Chondrocyte (in vitro differentiated cells): ENCODE measurements at regions not wholly inside any gene's neighbourhood (a gene's known extent, or its start where the extent isn't known, plus 50 kb on each side); places are given as distances from the start of the nearest gene placed in this dataset.

Source experiments
- DNase-seq: peaks from one replicate; pipeline ENCODE4 v3.0.0; 2021; ENCODE audit warnings: mixed read lengths, low spot score
- H3K27ac Mint-ChIP-seq: one replicate; pipeline ENCODE4 v1.8.0; 2021; ENCODE audit warnings: mild to moderate bottlenecking, moderate library complexity, mixed read lengths; ENCODE audit not compliant: unreplicated experiment
- H3K27me3 Mint-ChIP-seq: 2 replicates; pipeline ENCODE4 v1.8.0; 2021; ENCODE audit warnings: low read depth, mixed read lengths
- H3K36me3 Mint-ChIP-seq: 2 replicates; pipeline ENCODE4 v1.8.0; 2021; ENCODE audit warnings: low read depth, mixed read lengths
- H3K4me1 Mint-ChIP-seq: 2 replicates; pipeline ENCODE4 v1.8.0; 2021; ENCODE audit warnings: low read depth, mild to moderate bottlenecking, mixed read lengths
- H3K4me3 Mint-ChIP-seq: one replicate; pipeline ENCODE4 v1.8.0; 2021; ENCODE audit warnings: mild to moderate bottlenecking, moderate library complexity, mixed read lengths; ENCODE audit not compliant: unreplicated experiment
- H3K9me3 Mint-ChIP-seq: 2 replicates; pipeline ENCODE4 v1.8.0; 2021; ENCODE audit warnings: low read depth, mixed read lengths
- TF ChIP-seq, protein P1 (sequence below): fragments of 200-600 bp; sonication (generic); IDR thresholded peaks from 2 replicates; pipeline ENCODE4 v1.5.0; 2021; ENCODE audit warnings: antibody characterized with exemption, mild to moderate bottlenecking, moderate library complexity

DNA sequence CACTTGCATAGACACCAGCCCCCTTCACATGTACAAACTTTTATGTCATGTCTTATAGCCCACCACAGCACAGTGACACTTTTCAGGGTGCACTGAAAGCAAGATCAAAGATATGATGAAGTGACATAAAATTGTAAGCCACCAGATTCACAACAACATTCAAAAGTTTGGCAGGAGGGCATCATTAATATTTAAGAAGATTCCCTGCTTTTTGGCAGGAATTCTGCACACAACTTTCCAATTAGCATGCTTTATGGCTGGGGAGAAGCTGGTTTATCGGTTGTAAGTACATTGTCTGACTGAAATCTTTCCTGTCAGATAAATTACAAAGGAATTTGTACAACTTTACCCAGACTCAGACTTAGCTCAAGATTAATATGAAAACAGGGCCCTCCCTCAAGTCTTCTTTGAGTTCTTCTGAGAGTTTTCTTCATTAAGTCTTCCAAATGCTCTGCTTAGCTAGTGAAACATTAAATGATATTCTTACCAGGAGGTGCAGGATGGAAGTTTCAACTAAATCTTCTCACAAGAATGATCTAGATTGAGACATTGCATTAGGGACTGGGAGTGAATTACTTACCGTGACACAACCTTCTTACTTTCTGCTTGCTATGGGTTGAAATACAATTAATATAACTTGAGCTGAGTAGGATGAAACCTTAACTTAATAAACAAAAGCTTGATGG lies 523.8 kb downstream of the PPARGC1A start:
- peaks cover 8% of the 10 kb centered on the region for H3K4me1 Mint-ChIP-seq
- H3K27me3 Mint-ChIP-seq = peaks cover 3% of the 10 kb centered on the region
- H3K27ac Mint-ChIP-seq = no peak overlapping the region
- no peak for DNase-seq
- no peak overlapping the region for H3K4me3 Mint-ChIP-seq
- no peaks in the 10 kb centered on the region for H3K9me3 Mint-ChIP-seq
- no peaks in the 10 kb centered on the region for H3K36me3 Mint-ChIP-seq
- TF ChIP-seq, protein P1, sequence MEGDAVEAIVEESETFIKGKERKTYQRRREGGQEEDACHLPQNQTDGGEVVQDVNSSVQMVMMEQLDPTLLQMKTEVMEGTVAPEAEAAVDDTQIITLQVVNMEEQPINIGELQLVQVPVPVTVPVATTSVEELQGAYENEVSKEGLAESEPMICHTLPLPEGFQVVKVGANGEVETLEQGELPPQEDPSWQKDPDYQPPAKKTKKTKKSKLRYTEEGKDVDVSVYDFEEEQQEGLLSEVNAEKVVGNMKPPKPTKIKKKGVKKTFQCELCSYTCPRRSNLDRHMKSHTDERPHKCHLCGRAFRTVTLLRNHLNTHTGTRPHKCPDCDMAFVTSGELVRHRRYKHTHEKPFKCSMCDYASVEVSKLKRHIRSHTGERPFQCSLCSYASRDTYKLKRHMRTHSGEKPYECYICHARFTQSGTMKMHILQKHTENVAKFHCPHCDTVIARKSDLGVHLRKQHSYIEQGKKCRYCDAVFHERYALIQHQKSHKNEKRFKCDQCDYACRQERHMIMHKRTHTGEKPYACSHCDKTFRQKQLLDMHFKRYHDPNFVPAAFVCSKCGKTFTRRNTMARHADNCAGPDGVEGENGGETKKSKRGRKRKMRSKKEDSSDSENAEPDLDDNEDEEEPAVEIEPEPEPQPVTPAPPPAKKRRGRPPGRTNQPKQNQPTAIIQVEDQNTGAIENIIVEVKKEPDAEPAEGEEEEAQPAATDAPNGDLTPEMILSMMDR = no peak

DNA sequence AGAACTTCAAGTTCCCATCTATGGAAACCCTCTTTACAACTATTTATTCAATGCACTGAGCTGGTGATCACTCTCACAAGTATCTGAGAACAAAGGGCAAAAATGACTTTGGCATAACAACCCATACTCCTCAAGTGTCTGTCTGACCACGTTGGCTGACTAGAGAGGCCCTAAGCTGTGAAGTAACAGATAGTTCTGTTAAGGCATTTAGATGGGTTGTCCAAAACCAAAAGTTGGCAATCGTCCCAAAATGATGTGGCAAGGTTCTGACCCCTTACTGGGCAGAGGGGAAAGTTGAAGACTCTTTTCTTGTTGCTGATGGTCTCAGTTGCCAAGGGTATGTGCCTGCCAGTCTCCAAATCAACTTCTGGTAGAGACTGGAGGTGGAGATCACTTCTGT lies 524.8 kb downstream of the PPARGC1A start:
- no peak overlapping the region for H3K27ac Mint-ChIP-seq
- no peaks in the 10 kb centered on the region for H3K36me3 Mint-ChIP-seq
- DNase-seq = no peak
- TF ChIP-seq, protein P1 = no peak
- no peak overlapping the region for H3K4me3 Mint-ChIP-seq
- H3K4me1 Mint-ChIP-seq = peaks cover 8% of the 10 kb centered on the region
- H3K9me3 Mint-ChIP-seq = no peaks in the 10 kb centered on the region
- peaks cover 3% of the 10 kb centered on the region for H3K27me3 Mint-ChIP-seq

DNA sequence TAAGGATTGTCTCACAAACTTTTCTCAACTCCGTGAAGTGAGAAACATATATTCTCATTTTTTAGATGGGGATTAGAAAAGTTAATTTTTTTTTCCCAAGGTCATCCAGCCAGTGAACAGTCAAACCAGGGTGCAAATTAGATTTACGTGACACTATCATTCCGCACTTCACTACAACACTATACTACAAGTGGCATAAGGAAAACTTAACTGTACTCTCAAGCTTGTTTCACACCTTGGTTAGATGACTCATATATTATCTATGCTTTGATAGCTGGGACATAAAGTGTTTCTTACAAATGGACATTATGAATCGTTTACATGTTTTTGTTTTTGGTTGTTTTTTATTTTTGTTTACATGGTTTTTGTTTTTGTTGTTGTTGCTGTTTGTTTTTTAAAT lies 525.7 kb downstream of the PPARGC1A start:
- Mint-ChIP-seq H3K27ac (no peak overlapping the region), H3K9me3 (no peaks in the 10 kb centered on the region)
- TF ChIP-seq, protein P1 = no peak

DNA sequence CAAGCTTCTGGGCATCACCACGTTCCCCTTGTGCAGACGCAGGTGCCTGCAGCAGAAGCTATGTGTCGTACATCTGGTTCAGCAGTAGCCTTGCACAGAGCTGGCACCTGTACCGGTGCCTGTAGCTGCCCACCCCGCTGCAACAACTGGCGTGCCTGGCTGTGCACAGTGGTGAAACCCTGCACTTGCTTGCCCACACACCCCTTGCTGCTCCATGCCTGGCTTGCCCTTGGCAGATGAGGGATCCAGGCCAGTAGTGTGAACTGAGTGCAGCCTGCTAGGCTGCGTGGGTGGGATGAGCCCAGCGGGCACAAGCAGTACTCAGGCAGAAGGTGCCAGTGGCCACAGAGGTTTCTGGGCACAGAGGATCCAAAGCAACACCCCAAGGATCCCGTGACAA lies 528.4 kb downstream of the PPARGC1A start:
- no peak overlapping the region for H3K4me3 Mint-ChIP-seq
- TF ChIP-seq, protein P1 = no peak

More for the DNA sequence above, 525.7 kb downstream of the PPARGC1A start:
- no peak for DNase-seq
- H3K4me3 Mint-ChIP-seq = no peak overlapping the region
- H3K27me3 Mint-ChIP-seq = peaks cover 3% of the 10 kb centered on the region
- H3K36me3 Mint-ChIP-seq = no peaks in the 10 kb centered on the region
- peaks cover 3% of the 10 kb centered on the region for H3K4me1 Mint-ChIP-seq

DNA sequence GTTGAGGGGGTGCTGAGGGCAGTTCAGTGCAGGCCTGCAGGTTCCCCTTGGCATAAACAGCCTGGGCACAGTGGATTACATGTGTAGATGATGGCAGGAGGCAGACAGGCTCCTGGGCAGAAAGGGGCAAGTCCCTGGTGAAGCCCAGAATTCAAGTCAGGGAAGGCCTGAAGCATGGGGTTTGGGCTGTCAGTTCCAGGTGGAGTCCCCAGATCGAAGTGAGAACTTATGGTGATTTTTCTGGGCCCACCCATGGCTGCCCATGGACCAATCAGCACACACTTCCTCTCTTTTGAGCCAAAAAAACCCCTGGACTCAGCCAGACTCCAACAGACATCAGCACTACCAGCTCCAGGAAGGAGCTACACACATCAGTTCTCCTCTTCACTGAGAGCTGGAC lies 529.1 kb downstream of the PPARGC1A start:
- DNase-seq = no peak
- Mint-ChIP-seq H3K27me3 (peaks cover 3% of the 10 kb centered on the region), H3K4me3 (no peak overlapping the region), H3K36me3 (no peaks in the 10 kb centered on the region), H3K4me1 (peaks cover 4% of the 10 kb centered on the region), H3K27ac (no peak overlapping the region), H3K9me3 (no peaks in the 10 kb centered on the region)
- TF ChIP-seq, protein P1 = no peak

More for the DNA sequence above, 528.4 kb downstream of the PPARGC1A start:
- DNase-seq = no peak
- Mint-ChIP-seq H3K36me3 (no peaks in the 10 kb centered on the region), H3K9me3 (no peaks in the 10 kb centered on the region), H3K27ac (no peak overlapping the region), H3K27me3 (peaks cover 3% of the 10 kb centered on the region), H3K4me1 (peaks cover 4% of the 10 kb centered on the region)
